OCI-LY7 (cell line): ENCODE measurements at regions not wholly inside any gene's neighbourhood (a gene's known extent, or its start where the extent isn't known, plus 50 kb on each side); places are given as distances from the start of the nearest gene placed in this dataset.

Experiments used
- BruUV-seq: library from RNA; stranded (reverse); fragments of 400-500 nt; replicated peaks from 2 replicates; lab custom pipeline; 2021; lab: Mats Ljungman, UMichigan
- CTCF ChIA-PET: fragments of 300-600 bp; sonication (Branson Sonifier 250); formaldehyde crosslinking; loops from one replicate; lab custom pipeline; 2022; ENCODE audit warnings: antibody characterized with exemption; ENCODE audit not compliant: unreplicated experiment; lab: Charles Lee
- POLR2A ChIA-PET: fragments of 300-600 bp; sonication (Branson Sonifier 250); formaldehyde crosslinking; loops from one replicate; lab custom pipeline; 2022; ENCODE audit warnings: antibody characterized with exemption; lab: Charles Lee
- DNase-seq: peaks from one replicate; pipeline ENCODE4 v3.0.0-alpha.2; 2015; ENCODE audit warnings: low spot score
- H2AFZ ChIP-seq: fragments of 200-600 bp; sonication (generic), shearing (Covaris generic); 2 replicates; pipeline ENCODE4 v1.6.1; 2014; ENCODE audit warnings: mild to moderate bottlenecking, antibody characterized with exemption, low read length, moderate library complexity
- H3K27ac ChIP-seq: fragments of 200-600 bp; sonication (generic); 2 replicates; pipeline ENCODE4 v1.5.1; 2014; ENCODE audit warnings: mixed run types, low read depth, mild to moderate bottlenecking, moderate library complexity, low read length, inconsistent platforms; ENCODE audit not compliant: poor library complexity, severe bottlenecking
- H3K36me3 ChIP-seq: fragments of 200-600 bp; sonication (generic); 2 replicates; pipeline ENCODE4 v1.6.1; 2014; ENCODE audit warnings: mild to moderate bottlenecking, antibody characterized with exemption, low read length, moderate library complexity, mixed read lengths; ENCODE audit not compliant: insufficient read depth
- H3K4me1 ChIP-seq: fragments of 200-600 bp; sonication (generic); 2 replicates; pipeline ENCODE4 v1.5.1; 2014; ENCODE audit warnings: mild to moderate bottlenecking, low read length; ENCODE audit not compliant: insufficient read depth, poor library complexity, severe bottlenecking
- H3K4me2 ChIP-seq: fragments of 200-600 bp; sonication (generic); 2 replicates; pipeline ENCODE4 v1.6.1; 2014; ENCODE audit warnings: mild to moderate bottlenecking, low read length
- H3K4me3 ChIP-seq: fragments of 200-600 bp; sonication (generic); 2 replicates; pipeline ENCODE4 v1.5.1; 2014; ENCODE audit warnings: mild to moderate bottlenecking, low read depth, low read length; ENCODE audit not compliant: poor library complexity, severe bottlenecking
- H3K79me2 ChIP-seq: fragments of 200-600 bp; sonication (generic); 2 replicates; pipeline ENCODE4 v1.6.1; 2016; ENCODE audit warnings: low read depth, mild to moderate bottlenecking, low read length, moderate library complexity, mixed read lengths; ENCODE audit not compliant: insufficient read depth
- H3K9me2 ChIP-seq: fragments of 200-600 bp; sonication (generic); 2 replicates; pipeline ENCODE4 v1.6.1; 2016; ENCODE audit warnings: mild to moderate bottlenecking, low read length, mixed read lengths; ENCODE audit not compliant: insufficient read depth
- H3K9me3 ChIP-seq: fragments of 200-600 bp; sonication (generic); 2 replicates; pipeline ENCODE4 v1.6.1; 2014; ENCODE audit warnings: mild to moderate bottlenecking, mixed run types, low read length, mixed read lengths
- H4K20me1 ChIP-seq: fragments of 200-600 bp; sonication (generic); 2 replicates; pipeline ENCODE4 v1.6.1; 2014; ENCODE audit warnings: mild to moderate bottlenecking, antibody characterized with exemption, low read length, moderate library complexity, mixed read lengths; ENCODE audit not compliant: insufficient read depth
- EZH2phosphoT487 ChIP-seq: fragments of 200-600 bp; sonication (generic); IDR thresholded peaks from 2 replicates; pipeline ENCODE4 v1.6.1; 2018; ENCODE audit warnings: low read depth, borderline replicate concordance, mild to moderate bottlenecking, mixed run types, antibody characterized with exemption, low read length, moderate library complexity, mixed read lengths
- intact Hi-C: fragments of 100-400 bp; cut with micrococcal nuclease; formaldehyde crosslinking; loops from one replicate; pipeline ENCODE4 v1.10.0; 2022; ENCODE audit not compliant: unreplicated experiment
- TF ChIP-seq, protein P1 (sequence below): fragments of 200-600 bp; sonication (generic); conservative IDR thresholded peaks from 2 replicates; pipeline ENCODE4 v1.5.1; 2014; ENCODE audit warnings: mild to moderate bottlenecking, antibody characterized with exemption, low read length, moderate library complexity, mixed read lengths

DNA sequence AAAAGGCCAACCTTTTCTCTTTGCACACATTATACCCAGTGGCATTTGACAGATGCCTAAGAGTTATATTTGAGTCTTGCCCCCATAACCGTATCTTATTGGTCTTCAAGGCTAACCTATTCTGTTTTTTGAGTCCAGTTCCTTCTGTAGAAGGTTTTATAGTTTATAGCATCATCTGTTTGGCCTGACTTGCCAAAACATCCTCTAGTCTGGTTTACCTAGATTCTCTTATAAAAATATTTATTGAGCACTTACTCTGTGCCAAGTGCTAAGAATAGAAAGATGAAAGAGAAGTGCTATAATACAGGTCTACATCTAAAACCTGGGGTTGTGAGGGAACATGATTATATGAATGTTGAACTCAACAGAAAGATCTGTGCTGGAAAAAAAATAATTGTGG is 55.9 kb upstream of the PIP4K2A start:
- no peak for DNase-seq
- Histone ChIP-seq H3K4me3 (no peak overlapping the region), H3K4me1 (peaks cover 20% of the 10 kb centered on the region), H3K9me3 (no peaks in the 10 kb centered on the region; the same call in 1 of the 2 replicates), H3K79me2 (no peaks in the 10 kb centered on the region), H4K20me1 (no peaks in the 10 kb centered on the region), H3K27ac (no peak overlapping the region), H3K4me2 (no peak overlapping the region), H3K36me3 (no peaks in the 10 kb centered on the region), H3K9me2 (no peaks in the 10 kb centered on the region), H2AFZ (no peak overlapping the region)
- no peak for TF ChIP-seq EZH2phosphoT487
- TF ChIP-seq, protein P1, sequence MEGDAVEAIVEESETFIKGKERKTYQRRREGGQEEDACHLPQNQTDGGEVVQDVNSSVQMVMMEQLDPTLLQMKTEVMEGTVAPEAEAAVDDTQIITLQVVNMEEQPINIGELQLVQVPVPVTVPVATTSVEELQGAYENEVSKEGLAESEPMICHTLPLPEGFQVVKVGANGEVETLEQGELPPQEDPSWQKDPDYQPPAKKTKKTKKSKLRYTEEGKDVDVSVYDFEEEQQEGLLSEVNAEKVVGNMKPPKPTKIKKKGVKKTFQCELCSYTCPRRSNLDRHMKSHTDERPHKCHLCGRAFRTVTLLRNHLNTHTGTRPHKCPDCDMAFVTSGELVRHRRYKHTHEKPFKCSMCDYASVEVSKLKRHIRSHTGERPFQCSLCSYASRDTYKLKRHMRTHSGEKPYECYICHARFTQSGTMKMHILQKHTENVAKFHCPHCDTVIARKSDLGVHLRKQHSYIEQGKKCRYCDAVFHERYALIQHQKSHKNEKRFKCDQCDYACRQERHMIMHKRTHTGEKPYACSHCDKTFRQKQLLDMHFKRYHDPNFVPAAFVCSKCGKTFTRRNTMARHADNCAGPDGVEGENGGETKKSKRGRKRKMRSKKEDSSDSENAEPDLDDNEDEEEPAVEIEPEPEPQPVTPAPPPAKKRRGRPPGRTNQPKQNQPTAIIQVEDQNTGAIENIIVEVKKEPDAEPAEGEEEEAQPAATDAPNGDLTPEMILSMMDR: no peak
- no TSS peak for BruUV-seq
- intact Hi-C loops: no loop called here
- CTCF ChIA-PET: no interaction called here
- POLR2A ChIA-PET: interaction anchor here (0.6 to 1.0 kb wide), 3 partner anchors 26 to 235 kb away, joined by 3 to 4 read pairs (median 3); no protein-coding TSS in a partner anchor

DNA sequence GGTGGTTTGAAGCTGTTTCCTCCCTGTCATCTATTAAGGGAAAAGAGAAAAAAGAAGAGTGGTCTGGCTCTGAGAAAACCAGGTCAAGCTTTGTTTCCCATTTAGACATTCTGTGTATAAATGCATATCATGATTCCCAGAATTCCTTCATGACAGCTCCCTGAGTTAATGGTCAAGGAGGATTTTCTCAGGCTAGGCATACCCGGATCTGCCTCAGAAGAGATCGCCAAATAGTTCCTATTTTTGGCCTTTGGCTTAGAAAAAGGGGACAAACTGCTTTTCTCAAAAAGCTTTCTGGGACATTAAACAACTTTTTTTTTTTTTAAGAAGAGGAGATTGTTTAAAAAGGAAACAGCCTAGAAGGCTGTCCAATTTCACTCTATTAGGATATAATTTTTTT is 53.5 kb upstream of the PIP4K2A start:
- TF ChIP-seq, protein P1: no peak
- no peak for TF ChIP-seq EZH2phosphoT487
- CTCF ChIA-PET: no interaction called here
- Histone ChIP-seq H3K9me3 (no peaks in the 10 kb centered on the region; the same call in 1 of the 2 replicates), H3K36me3 (no peaks in the 10 kb centered on the region), H3K27ac (no peak overlapping the region), H4K20me1 (no peaks in the 10 kb centered on the region), H3K4me1 (peaks cover 27% of the 10 kb centered on the region), H3K4me3 (no peak overlapping the region), H3K4me2 (no peak overlapping the region), H2AFZ (no peak overlapping the region), H3K9me2 (no peaks in the 10 kb centered on the region), H3K79me2 (no peaks in the 10 kb centered on the region)
- POLR2A ChIA-PET: interaction anchor here (0.8 kb wide), 1 partner anchor 93 kb away, joined by 3 read pairs; no protein-coding TSS in a partner anchor
- DNase-seq: no peak
- intact Hi-C loops: loop anchor here (5.0 kb wide), 1 partner anchor 136 kb away; no protein-coding TSS in a partner anchor
- BruUV-seq: no TSS peak

DNA sequence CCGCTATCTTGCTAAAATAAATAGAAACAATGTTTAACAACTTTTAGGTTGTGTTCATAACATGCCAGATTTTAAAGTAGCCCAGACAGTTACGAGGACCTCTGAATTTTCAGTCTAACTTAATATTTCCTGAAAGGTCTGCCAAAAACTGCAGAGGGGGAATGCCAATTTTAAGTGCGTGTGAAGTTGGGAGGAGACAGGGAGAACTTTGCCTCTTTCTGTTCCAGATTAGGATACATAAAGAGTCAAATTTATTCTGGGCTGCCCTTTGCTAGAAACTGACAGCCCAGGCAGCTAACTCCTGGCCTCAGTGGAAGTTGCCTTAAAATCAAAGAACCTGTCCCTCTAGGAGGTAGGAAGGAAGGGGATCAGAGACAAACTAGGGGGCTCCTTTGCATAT is 52.3 kb upstream of the PIP4K2A start:
- Histone ChIP-seq H3K4me1 (peaks cover 27% of the 10 kb centered on the region), H3K9me2 (no peaks in the 10 kb centered on the region), H3K4me2 (peak overlapping the region; percentile 58), H3K27ac (peak overlapping the region; percentile 68), H4K20me1 (no peaks in the 10 kb centered on the region), H3K79me2 (no peaks in the 10 kb centered on the region), H3K4me3 (peak overlapping the region; percentile 31), H3K36me3 (no peaks in the 10 kb centered on the region), H3K9me3 (no peaks in the 10 kb centered on the region; the same call in 1 of the 2 replicates), H2AFZ (peak overlapping the region; percentile 78)
- no TSS peak for BruUV-seq
- ChIA-PET CTCF (interaction anchor here (0.5 kb wide), 1 partner anchor 13 kb away, joined by 7 read pairs; no protein-coding TSS in a partner anchor), POLR2A (interaction anchor here (1.5 kb wide), 1 partner anchor 8 kb away, joined by 3 read pairs; no protein-coding TSS in a partner anchor)
- intact Hi-C loops: loop anchor here (5.0 kb wide), 1 partner anchor 134 kb away; no protein-coding TSS in a partner anchor
- TF ChIP-seq EZH2phosphoT487: no peak
- TF ChIP-seq, protein P1: no peak
- DNase-seq: no peak
